ENCODE measurements at regions not wholly inside any gene's neighbourhood (a gene's known extent, or its start where the extent isn't known, plus 50 kb on each side); places are given as distances from the start of the nearest gene placed in this dataset.
"Not testable (repeated sequence)": the region's sequence is repeated elsewhere in the genome, so short reads cannot be mapped to it uniquely, and the experiment has no call there.

GRCh38 chr5:167363065-167363464 is 928.4 kb upstream of the WWC1 start:
- peaks cover 12% of the 10 kb centered on the region for H3K9me3 Mint-ChIP-seq (ENCODE audit: low read depth)
- H3K4me1 Mint-ChIP-seq (ENCODE audit: low read depth): no peaks in the 10 kb centered on the region
- no peaks in the 10 kb centered on the region for H3K27me3 Mint-ChIP-seq
- DNase-seq (ENCODE audit: low spot score, unreplicated experiment): no peak
- peaks cover 3% of the 10 kb centered on the region for H3K36me3 Mint-ChIP-seq (ENCODE audit: insufficient read depth)
- H3K4me3 Mint-ChIP-seq (ENCODE audit: low read depth): no peak overlapping the region
- H3K27ac Mint-ChIP-seq: no peak overlapping the region
- no peak for TF ChIP-seq CTCF (IDR thresholded peaks at IDR 0.05; ENCODE audit: unreplicated experiment)

GRCh38 chr5:167375125-167375524 is 916.3 kb upstream of the WWC1 start:
- no peak for TF ChIP-seq CTCF (IDR thresholded peaks at IDR 0.05; ENCODE audit: unreplicated experiment)
- Mint-ChIP-seq H3K4me1 (ENCODE audit: low read depth) (peaks cover 28% of the 10 kb centered on the region), H3K9me3 (ENCODE audit: low read depth) (no peaks in the 10 kb centered on the region), H3K27me3 (peaks cover 16% of the 10 kb centered on the region), H3K27ac (peak overlapping the region; percentile 42), H3K4me3 (ENCODE audit: low read depth) (no peak overlapping the region), H3K36me3 (ENCODE audit: insufficient read depth) (no peaks in the 10 kb centered on the region)
- no peak for DNase-seq (ENCODE audit: low spot score, unreplicated experiment)

GRCh38 chr5:167378894-167379723 is 912.3 kb upstream of the WWC1 start:
- DNase-seq (ENCODE audit: low spot score, unreplicated experiment): no peak
- no peak for TF ChIP-seq CTCF (IDR thresholded peaks at IDR 0.05; ENCODE audit: unreplicated experiment)
- Mint-ChIP-seq H3K27ac (no peak overlapping the region), H3K27me3 (peaks cover 31% of the 10 kb centered on the region), H3K36me3 (ENCODE audit: insufficient read depth) (no peaks in the 10 kb centered on the region), H3K9me3 (ENCODE audit: low read depth) (peaks cover 3% of the 10 kb centered on the region), H3K4me3 (ENCODE audit: low read depth) (no peak overlapping the region), H3K4me1 (ENCODE audit: low read depth) (peaks cover 28% of the 10 kb centered on the region)

GRCh38 chr5:167381457-167381856 is 910.0 kb upstream of the WWC1 start:
- Mint-ChIP-seq H3K27ac (no peak overlapping the region), H3K4me3 (ENCODE audit: low read depth) (no peak overlapping the region), H3K4me1 (ENCODE audit: low read depth) (peaks cover 16% of the 10 kb centered on the region), H3K9me3 (ENCODE audit: low read depth) (peaks cover 3% of the 10 kb centered on the region), H3K27me3 (peaks cover 34% of the 10 kb centered on the region), H3K36me3 (ENCODE audit: insufficient read depth) (no peaks in the 10 kb centered on the region)
- TF ChIP-seq CTCF (IDR thresholded peaks at IDR 0.05; ENCODE audit: unreplicated experiment): no peak
- no peak for DNase-seq (ENCODE audit: low spot score, unreplicated experiment)

- no peaks in the 10 kb centered on the region for H3K4me1 Mint-ChIP-seq (ENCODE audit: low read depth)
- H3K27me3 Mint-ChIP-seq: peaks cover 4% of the 10 kb centered on the region
- peaks cover 17% of the 10 kb centered on the region for H3K9me3 Mint-ChIP-seq (ENCODE audit: low read depth)
- H3K27ac Mint-ChIP-seq: no peak overlapping the region
- no peak overlapping the region for H3K4me3 Mint-ChIP-seq (ENCODE audit: low read depth)
- peaks cover 3% of the 10 kb centered on the region for H3K36me3 Mint-ChIP-seq (ENCODE audit: insufficient read depth)
- no peak for DNase-seq (ENCODE audit: low spot score, unreplicated experiment)
- TF ChIP-seq CTCF (IDR thresholded peaks at IDR 0.05; ENCODE audit: unreplicated experiment): no peak
These were observed 901.9 kb upstream of the WWC1 start for GRCh38 chr5:167389537-167389936.

- H3K27me3 Mint-ChIP-seq; H3K36me3 Mint-ChIP-seq (ENCODE audit: insufficient read depth); H3K4me1 Mint-ChIP-seq (ENCODE audit: low read depth); H3K4me3 Mint-ChIP-seq (ENCODE audit: low read depth); DNase-seq (ENCODE audit: low spot score, unreplicated experiment); H3K27ac Mint-ChIP-seq: not testable (repeated sequence)
- peaks cover 17% of the 10 kb centered on the region for H3K9me3 Mint-ChIP-seq (ENCODE audit: low read depth)
These were observed 900.2 kb upstream of the WWC1 start for GRCh38 chr5:167391286-167391685.
